Thyroid gland (tissue), 4 donors: ENCODE measurements at regions not wholly inside any gene's neighbourhood (a gene's known extent, or its start where the extent isn't known, plus 50 kb on each side); places are given as distances from the start of the nearest gene placed in this dataset.

Experiments used
- CTCF ChIP-seq, 6 experiments: fragments of 200-600 bp in 3 of 6; fragments of 450-650 bp in 3 of 6; sonication (generic) in 3 of 6; IDR thresholded peaks; one replicate each; pipeline ENCODE4 v1.5.1; 2016 to 2019; ENCODE audit warnings: antibody characterized with exemption in 6 of 6, mild to moderate bottlenecking in 2 of 6, inconsistent platforms in 1 of 6, moderate library complexity in 1 of 6
- POLR2A ChIP-seq, 2 donors: fragments of 450-650 bp; IDR thresholded peaks; one replicate each; pipeline ENCODE4 v1.6.1; 2017; ENCODE audit warnings: antibody characterized with exemption in 2 of 2, mild to moderate bottlenecking in 2 of 2, moderate library complexity in 1 of 2

GRCh38 chr15:38195191-38195901, 57.3 kb upstream of the SPRED1 start:
- TF ChIP-seq POLR2A (IDR thresholded peaks at IDR 0.05) (no peak), CTCF (IDR thresholded peaks at IDR 0.05) (no peak)
